ENCODE measurements at regions not wholly inside any gene's neighbourhood (a gene's known extent, or its start where the extent isn't known, plus 50 kb on each side); places are given as distances from the start of the nearest gene placed in this dataset.

DNA sequence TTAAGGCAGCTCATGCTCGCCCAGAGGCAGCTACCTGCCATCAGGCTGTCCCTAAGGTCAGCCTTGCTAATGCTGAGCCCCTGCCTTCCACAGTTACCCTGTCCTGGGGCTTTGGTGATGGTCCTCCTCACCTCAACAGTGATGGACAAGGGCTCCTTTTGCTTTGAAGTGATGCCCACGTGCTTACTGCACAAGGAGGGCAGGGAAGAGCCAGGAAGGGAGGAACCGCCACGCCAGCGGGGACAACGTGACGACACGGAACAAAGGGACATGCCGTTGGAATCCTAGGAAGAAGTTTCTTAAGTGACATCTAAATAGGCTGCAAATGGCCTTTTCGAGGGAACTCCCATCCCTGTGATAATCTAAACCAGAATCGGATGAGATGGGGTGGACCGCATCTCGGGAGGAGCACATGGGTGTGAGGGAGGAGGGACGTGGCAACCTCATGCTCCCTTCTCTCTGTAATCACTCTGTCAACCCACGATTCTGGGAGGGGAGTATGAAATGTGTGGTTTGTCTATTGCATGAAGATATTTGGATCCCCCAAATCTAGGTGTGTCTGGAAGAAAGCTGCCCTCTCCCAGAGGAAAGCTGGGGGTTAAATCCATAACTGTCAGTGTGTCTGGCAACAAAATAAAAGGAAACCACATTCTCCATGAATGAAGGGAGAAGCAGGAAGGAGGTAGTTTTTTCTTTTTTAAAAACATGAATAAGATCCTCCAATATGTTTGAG, 110.9 kb upstream of the IRF2BP2 start:
- TF ChIP-seq CTCF (IDR thresholded peaks at IDR 0.05; ENCODE audit: partially characterized antibody, unreplicated experiment): no peak
- Mint-ChIP-seq H3K4me1 (ENCODE audit: low read depth, unreplicated experiment) (peaks cover 87% of the 10 kb centered on the region), H3K4me3 (ENCODE audit: unreplicated experiment) (no peak overlapping the region)

GRCh38 chr1:234719454-234720251, 109.7 kb upstream of the IRF2BP2 start:
- DNase-seq: no peak
- H3K4me3 Mint-ChIP-seq (ENCODE audit: unreplicated experiment): peak overlapping the region; percentile 53
- peaks cover 15% of the 10 kb centered on the region for H3K27me3 Mint-ChIP-seq (ENCODE audit: unreplicated experiment)
- peak overlapping the region; percentile 95 for H3K27ac Mint-ChIP-seq (ENCODE audit: unreplicated experiment)
- no peak for TF ChIP-seq CTCF (IDR thresholded peaks at IDR 0.05; ENCODE audit: partially characterized antibody, unreplicated experiment)
- H3K9me3 Mint-ChIP-seq (ENCODE audit: unreplicated experiment): peaks cover 20% of the 10 kb centered on the region
- no peaks in the 10 kb centered on the region for H3K36me3 Mint-ChIP-seq (ENCODE audit: unreplicated experiment)
- H3K4me1 Mint-ChIP-seq (ENCODE audit: low read depth, unreplicated experiment): peaks cover 83% of the 10 kb centered on the region

More for the DNA sequence above, 110.9 kb upstream of the IRF2BP2 start:
- peaks cover 15% of the 10 kb centered on the region for H3K27me3 Mint-ChIP-seq (ENCODE audit: unreplicated experiment)
- H3K27ac Mint-ChIP-seq (ENCODE audit: unreplicated experiment): peak overlapping the region; percentile 99
- H3K9me3 Mint-ChIP-seq (ENCODE audit: unreplicated experiment): peaks cover 20% of the 10 kb centered on the region
- no peaks in the 10 kb centered on the region for H3K36me3 Mint-ChIP-seq (ENCODE audit: unreplicated experiment)
- DNase-seq: no peak

DNA sequence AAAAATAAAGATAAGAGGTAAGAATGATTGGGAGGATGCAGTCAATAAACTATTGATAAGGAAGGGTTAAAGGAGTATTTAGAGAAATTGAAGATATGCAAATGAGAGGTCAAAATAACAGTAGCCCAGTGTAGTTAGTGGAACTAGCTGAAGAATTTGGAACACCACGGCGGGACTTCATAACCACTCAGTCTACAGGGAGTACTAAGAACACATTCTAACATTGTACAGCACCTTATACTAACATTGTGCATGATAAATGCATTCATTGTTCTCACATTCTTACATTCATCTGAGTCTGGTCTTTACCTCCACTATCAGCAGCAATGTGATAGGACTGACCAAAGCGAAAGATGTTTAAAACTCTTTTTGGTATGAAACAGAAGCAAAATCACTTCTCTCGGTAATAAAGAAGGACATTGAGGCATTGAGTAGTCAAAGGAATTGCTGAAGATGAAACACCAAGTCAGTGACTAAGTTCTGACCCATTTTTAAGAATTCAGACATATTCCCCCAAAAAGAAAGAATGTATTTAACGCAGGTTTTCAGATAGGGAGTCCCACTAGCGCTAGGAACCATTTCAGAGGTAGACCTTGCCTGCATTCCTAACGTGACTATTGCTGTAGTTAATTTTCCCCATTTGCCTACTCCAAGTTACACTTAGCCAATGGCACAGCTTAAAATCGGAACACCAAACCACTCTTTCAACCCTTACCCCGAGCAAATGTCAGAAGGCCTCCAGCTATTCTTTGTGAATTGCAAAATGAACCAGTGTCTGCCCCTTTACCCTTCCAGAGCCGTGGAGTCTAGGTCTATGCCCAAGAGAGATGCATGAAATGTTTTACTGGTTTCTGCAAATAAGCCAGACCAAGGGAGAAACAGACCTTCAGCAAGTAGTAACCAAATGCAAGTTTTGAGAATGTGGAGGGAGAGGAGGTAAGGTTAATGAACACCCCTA, 108.8 kb upstream of the IRF2BP2 start:
- Mint-ChIP-seq H3K4me3 (ENCODE audit: unreplicated experiment) (peak overlapping the region; percentile 53), H3K27me3 (ENCODE audit: unreplicated experiment) (peaks cover 12% of the 10 kb centered on the region), H3K4me1 (ENCODE audit: low read depth, unreplicated experiment) (peaks cover 79% of the 10 kb centered on the region), H3K27ac (ENCODE audit: unreplicated experiment) (peak overlapping the region; percentile 95), H3K36me3 (ENCODE audit: unreplicated experiment) (no peaks in the 10 kb centered on the region), H3K9me3 (ENCODE audit: unreplicated experiment) (peaks cover 15% of the 10 kb centered on the region)
- no peak for DNase-seq
- TF ChIP-seq CTCF (IDR thresholded peaks at IDR 0.05; ENCODE audit: partially characterized antibody, unreplicated experiment): no peak

- Mint-ChIP-seq H3K27ac (ENCODE audit: unreplicated experiment) (peak overlapping the region; percentile 52), H3K4me1 (ENCODE audit: low read depth, unreplicated experiment) (peaks cover 69% of the 10 kb centered on the region), H3K4me3 (ENCODE audit: unreplicated experiment) (peak overlapping the region; percentile 17), H3K36me3 (ENCODE audit: unreplicated experiment) (no peaks in the 10 kb centered on the region), H3K9me3 (ENCODE audit: unreplicated experiment) (peaks cover 11% of the 10 kb centered on the region), H3K27me3 (ENCODE audit: unreplicated experiment) (peaks cover 13% of the 10 kb centered on the region)
- DNase-seq: no peak
- no peak for TF ChIP-seq CTCF (IDR thresholded peaks at IDR 0.05; ENCODE audit: partially characterized antibody, unreplicated experiment)
Observed at GRCh38 chr1:234716908-234717375, 107.0 kb upstream of the IRF2BP2 start.
